ENCODE measurements at regions not wholly inside any gene's neighbourhood (a gene's known extent, or its start where the extent isn't known, plus 50 kb on each side); places are given as distances from the start of the nearest gene placed in this dataset.

DNA sequence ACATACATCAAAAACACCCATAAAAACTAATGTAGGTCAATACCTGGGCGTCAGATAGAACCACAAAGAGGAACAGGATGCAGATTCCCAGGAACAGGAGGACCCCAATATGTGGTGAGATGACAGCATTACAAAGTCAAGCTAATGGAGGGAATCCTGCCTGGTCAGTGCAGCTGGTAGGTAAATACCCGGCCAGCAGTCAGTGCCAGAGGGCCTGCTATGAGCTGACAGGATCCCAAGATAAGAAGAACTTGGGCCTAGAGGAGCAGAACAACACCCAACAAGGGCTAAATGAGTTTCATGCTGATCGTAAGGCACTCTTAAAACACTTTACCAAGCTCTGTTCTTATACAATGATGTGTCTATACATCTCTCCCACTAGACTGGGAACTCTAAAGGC, 61.2 kb upstream of the KCNMB2 start:
- TF ChIP-seq, protein P1, sequence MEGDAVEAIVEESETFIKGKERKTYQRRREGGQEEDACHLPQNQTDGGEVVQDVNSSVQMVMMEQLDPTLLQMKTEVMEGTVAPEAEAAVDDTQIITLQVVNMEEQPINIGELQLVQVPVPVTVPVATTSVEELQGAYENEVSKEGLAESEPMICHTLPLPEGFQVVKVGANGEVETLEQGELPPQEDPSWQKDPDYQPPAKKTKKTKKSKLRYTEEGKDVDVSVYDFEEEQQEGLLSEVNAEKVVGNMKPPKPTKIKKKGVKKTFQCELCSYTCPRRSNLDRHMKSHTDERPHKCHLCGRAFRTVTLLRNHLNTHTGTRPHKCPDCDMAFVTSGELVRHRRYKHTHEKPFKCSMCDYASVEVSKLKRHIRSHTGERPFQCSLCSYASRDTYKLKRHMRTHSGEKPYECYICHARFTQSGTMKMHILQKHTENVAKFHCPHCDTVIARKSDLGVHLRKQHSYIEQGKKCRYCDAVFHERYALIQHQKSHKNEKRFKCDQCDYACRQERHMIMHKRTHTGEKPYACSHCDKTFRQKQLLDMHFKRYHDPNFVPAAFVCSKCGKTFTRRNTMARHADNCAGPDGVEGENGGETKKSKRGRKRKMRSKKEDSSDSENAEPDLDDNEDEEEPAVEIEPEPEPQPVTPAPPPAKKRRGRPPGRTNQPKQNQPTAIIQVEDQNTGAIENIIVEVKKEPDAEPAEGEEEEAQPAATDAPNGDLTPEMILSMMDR (IDR thresholded peaks at IDR 0.05; ENCODE audit: extremely low read depth in 1 of 2, insufficient read depth in 1 of 2, low read depth in 1 of 2, low read length in 2 of 2), result no peak
- TF ChIP-seq MYC (IDR thresholded peaks at IDR 0.05; ENCODE audit: low read depth, low read length) (no peak), EZH2 (IDR thresholded peaks at IDR 0.05; ENCODE audit: borderline replicate concordance, low read depth, low read length, severe bottlenecking) (no peak)
